GM10266 (cell line): ENCODE measurements at regions not wholly inside any gene's neighbourhood (a gene's known extent, or its start where the extent isn't known, plus 50 kb on each side); places are given as distances from the start of the nearest gene placed in this dataset.
"Not testable (repeated sequence)": the region's sequence is repeated elsewhere in the genome, so short reads cannot be mapped to it uniquely, and the experiment has no call there.

Source experiments
- DNase-seq: peaks from one replicate; pipeline ENCODE4 v3.0.0; 2012; ENCODE audit errors: extremely low spot score
- TF ChIP-seq, protein P1 (sequence below): IDR thresholded peaks from 2 replicates; pipeline ENCODE4 v1.5.1; 2012; ENCODE audit warnings: mild to moderate bottlenecking, low read depth; ENCODE audit not compliant: control insufficient read depth, insufficient read depth; ENCODE audit errors: missing control alignments

DNA sequence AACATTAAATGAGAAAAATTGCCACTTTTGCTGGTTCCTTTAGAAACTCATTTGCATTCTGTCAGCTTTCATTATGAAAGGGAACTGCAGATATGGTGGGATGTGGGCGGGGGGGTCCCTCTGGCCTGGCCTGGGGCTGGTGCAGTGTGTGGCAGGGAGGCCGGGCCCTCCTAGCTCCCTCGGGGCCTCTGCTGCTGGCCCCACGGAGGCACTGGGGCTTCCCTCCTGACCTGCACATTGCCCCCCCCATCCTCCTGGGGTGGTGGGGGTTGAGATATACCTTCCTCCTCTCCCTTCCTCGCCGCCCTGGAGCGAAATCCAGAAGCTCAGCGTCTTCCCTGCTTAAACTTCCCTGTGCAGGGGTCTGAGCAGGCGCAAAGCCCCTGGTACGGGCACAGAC, 1005.9 kb downstream of the BRD1 start:
- TF ChIP-seq, protein P1, sequence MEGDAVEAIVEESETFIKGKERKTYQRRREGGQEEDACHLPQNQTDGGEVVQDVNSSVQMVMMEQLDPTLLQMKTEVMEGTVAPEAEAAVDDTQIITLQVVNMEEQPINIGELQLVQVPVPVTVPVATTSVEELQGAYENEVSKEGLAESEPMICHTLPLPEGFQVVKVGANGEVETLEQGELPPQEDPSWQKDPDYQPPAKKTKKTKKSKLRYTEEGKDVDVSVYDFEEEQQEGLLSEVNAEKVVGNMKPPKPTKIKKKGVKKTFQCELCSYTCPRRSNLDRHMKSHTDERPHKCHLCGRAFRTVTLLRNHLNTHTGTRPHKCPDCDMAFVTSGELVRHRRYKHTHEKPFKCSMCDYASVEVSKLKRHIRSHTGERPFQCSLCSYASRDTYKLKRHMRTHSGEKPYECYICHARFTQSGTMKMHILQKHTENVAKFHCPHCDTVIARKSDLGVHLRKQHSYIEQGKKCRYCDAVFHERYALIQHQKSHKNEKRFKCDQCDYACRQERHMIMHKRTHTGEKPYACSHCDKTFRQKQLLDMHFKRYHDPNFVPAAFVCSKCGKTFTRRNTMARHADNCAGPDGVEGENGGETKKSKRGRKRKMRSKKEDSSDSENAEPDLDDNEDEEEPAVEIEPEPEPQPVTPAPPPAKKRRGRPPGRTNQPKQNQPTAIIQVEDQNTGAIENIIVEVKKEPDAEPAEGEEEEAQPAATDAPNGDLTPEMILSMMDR: no peak
- DNase-seq: no peak

DNA sequence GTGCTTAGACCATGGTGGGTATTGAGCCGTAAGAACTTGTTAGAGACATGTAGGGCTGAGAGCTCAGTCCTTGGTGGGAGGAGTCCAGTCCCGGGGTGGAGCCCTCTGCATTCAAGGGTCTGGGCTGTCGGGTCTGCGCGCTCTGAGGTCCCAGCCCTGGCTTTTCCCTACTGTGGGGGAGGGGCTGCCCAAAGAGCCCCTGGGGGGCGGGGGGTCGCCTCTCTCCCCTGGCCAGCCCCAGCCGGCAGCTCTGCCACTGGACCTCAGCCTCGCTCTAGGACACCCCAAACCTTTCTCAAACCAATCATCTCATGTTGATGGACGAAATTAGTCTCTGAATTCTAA, 1006.4 kb downstream of the BRD1 start:
- no peak for DNase-seq
- TF ChIP-seq, protein P1: no peak

DNA sequence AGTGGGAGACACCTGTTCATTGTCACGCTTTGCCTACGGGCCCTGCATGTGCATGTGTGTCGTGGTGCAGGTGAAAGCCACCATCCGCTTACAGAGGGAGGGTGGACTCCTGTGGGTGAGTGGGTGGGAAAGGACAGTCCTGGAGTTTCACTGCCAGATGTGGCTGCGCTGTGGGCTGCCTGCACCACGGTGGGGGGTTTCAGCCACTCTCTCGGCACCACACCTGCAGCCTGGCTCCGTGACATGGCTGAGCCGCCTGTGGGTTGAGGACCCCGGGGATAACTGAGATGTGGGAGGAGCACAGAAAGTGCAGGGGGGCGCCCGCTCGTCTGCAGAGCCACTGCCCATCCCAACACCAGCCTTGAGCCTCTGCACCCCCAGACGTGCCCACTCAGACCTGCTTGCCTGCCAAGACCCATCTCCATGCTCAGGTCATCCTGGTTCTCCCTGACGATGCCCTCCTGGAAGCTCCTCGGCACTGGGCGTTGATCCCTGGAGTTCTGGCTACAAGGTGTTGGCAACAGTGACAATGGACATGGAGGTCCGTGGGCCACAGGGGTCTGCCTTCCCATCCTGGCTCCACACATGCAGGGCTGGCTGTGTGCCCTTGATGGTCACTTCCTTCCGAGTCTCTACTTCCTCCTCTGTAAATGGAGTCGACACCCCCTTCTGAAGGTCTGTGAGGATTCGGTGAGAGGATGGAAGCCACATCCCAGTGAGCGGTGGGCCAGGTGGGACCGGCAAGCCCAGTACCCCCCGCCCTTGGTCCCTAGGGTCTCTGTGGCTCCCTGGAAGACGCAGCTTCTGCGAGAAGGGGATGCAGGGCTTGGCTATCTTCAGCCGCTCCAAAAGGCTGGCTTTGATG, 1007.0 kb downstream of the BRD1 start:
- TF ChIP-seq, protein P1: no peak
- no peak for DNase-seq

DNA sequence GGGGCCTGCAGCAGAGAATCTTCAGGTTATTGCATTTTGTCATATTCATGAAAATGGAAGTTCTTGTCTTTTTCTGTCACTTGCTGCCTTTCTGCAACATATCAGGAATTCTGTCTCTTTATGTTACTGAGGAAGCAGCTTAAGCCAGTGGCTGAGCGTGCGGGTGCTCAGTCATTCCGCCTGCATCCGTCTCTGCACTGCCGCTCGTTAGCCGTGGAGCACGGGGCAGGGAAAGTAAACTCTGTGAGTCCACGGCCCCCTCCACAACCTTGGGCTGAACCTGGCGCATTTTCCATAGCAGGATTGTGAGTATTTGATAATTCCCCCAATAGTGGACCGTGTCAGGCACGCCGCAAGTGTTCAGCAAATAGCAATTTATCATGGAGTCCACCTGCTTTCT, 1007.7 kb downstream of the BRD1 start:
- no peak for DNase-seq
- TF ChIP-seq, protein P1: no peak

DNA sequence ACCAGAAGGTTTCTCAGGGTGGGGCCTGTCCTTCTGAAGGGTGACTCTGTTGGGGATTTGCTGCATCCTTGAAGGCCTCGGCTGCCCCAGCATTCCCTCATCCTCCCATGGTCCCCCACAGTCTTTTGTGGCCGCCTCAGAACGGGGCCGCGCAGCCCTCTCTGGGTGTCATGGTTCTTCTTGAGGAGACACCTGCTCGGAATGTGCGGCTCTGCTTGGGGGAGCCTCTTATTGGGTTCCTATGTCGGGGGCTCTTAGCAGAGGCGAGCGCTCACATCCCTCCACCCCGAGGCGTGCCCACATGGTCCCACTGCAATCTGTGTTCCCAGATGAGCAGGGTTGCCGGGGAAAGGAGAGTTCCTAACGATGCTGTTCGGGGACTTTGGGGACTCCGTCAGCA, 1008.4 kb downstream of the BRD1 start:
- TF ChIP-seq, protein P1: no peak
- no peak for DNase-seq

DNA sequence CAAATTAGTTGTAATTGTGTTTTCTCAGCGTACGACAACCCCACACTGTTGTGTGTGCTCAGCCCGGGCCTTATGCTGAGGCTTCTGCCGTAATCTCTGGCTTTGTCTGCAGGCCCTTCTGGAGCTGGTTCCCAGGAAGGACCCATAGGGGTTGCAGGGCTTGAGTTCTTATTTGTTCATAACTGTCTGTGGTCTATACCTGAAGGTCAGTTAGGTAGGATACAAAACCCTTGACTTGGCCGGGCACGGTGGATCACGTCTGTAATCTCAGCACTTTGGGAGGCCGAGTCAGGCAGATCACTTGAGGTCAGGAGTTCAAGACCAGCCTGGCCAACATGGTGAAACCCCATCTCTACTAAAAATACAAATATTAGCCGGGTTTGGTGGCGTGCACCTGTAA, 1010.2 kb downstream of the BRD1 start:
- not testable (repeated sequence) for DNase-seq

DNA sequence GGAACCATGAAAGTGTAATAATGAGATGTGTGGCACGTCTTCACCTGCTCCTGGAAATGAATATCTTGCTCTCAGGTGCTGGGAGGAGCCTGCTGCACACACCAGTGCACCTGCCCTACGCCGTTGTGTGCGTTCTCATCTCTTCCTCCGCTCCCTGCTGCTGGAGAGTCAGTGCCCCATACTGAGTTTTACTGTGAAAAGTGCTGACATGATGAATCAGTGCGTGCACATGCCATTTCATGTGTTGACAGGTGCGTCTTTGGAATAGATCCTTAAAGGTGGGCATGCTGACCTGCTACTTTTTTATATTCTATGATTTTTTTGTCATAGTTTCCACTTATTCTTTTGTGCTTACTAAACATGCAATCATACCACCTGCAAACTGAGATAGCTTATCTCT, 1015.8 kb downstream of the BRD1 start:
- no peak for DNase-seq
- TF ChIP-seq, protein P1: no peak
